HepG2 (cell line): ENCODE measurements at regions not wholly inside any gene's neighbourhood (a gene's known extent, or its start where the extent isn't known, plus 50 kb on each side); places are given as distances from the start of the nearest gene placed in this dataset.
A peak's percentile ranks its signal among the peaks of the same experiment; 100 is the strongest.

Experiments
- DPF2 ChIP-seq: sonication (generic); formaldehyde crosslinking; IDR thresholded peaks from 2 replicates; pipeline ENCODE4 v1.4.0; 2020; ENCODE audit warnings: mild to moderate bottlenecking, low read depth, missing genetic modification reagents, borderline replicate concordance
- EP300 ChIP-seq, 3 experiments: sonication (generic) in 1 of 3; formaldehyde crosslinking in 1 of 3; IDR thresholded peaks; 2 replicates each; pipeline versions ENCODE4 v1.5.1 to v1.6.1; 2011 to 2020; ENCODE audit warnings: low read depth in 2 of 3, low read length in 2 of 3, borderline replicate concordance in 1 of 3, improper control_type of control experiment in 1 of 3, mild to moderate bottlenecking in 1 of 3, missing genetic modification reagents in 1 of 3, moderate library complexity in 1 of 3
- FOXA3 ChIP-seq: IDR thresholded peaks from 2 replicates; pipeline ENCODE4 v1.6.1; 2016; ENCODE audit warnings: missing genetic modification reagents, missing compliant biosample characterization
- ISL2 ChIP-seq: sonication (generic); formaldehyde crosslinking; IDR thresholded peaks from 2 replicates; pipeline ENCODE4 v1.5.0; 2020; ENCODE audit warnings: missing genetic modification reagents
- MED1 ChIP-seq: sonication (generic); formaldehyde crosslinking; IDR thresholded peaks from 2 replicates; pipeline ENCODE4 v1.4.0; 2020; ENCODE audit warnings: missing genetic modification reagents
- MED8 ChIP-seq: sonication (generic); formaldehyde crosslinking; IDR thresholded peaks from 2 replicates; pipeline ENCODE4 v1.8.1; 2023; ENCODE audit warnings: mild to moderate bottlenecking, missing genetic modification reagents; ENCODE audit not compliant: insufficient replicate concordance
- MEIS1 ChIP-seq: sonication (generic); formaldehyde crosslinking; IDR thresholded peaks from 2 replicates; pipeline ENCODE4 v1.9.0; 2021; ENCODE audit warnings: mild to moderate bottlenecking, missing genetic modification reagents, moderate library complexity, borderline replicate concordance
- MTF2 ChIP-seq: sonication (generic); formaldehyde crosslinking; IDR thresholded peaks from 2 replicates; pipeline ENCODE4 v1.5.0; 2020; ENCODE audit warnings: missing genetic modification reagents, borderline replicate concordance
- NR2F6 ChIP-seq, 2 experiments: IDR thresholded peaks; 2 replicates each; pipeline ENCODE4 v1.6.1; 2016; ENCODE audit warnings: antibody characterized with exemption in 1 of 2, mild to moderate bottlenecking in 1 of 2
- PPARG ChIP-seq: conservative IDR thresholded peaks from 2 replicates; pipeline ENCODE4 v1.6.1; 2016; ENCODE audit warnings: missing biosample characterization, missing genetic modification reagents
- SALL1 ChIP-seq: sonication (generic); formaldehyde crosslinking; IDR thresholded peaks from 2 replicates; pipeline ENCODE4 v1.8.0; 2022; ENCODE audit warnings: mild to moderate bottlenecking, missing genetic modification reagents
- SOX13 ChIP-seq, 3 experiments: fragments of 450-650 bp in 1 of 3; sonication (generic) in 1 of 3; formaldehyde crosslinking in 1 of 3; IDR thresholded peaks in 2 of 3; conservative IDR thresholded peaks in 1 of 3; 2 replicates each; pipeline versions ENCODE4 v1.5.0 to v1.6.1; 2016 to 2020; ENCODE audit warnings: antibody characterized with exemption in 1 of 3, mild to moderate bottlenecking in 1 of 3, missing compliant biosample characterization in 1 of 3, missing genetic modification reagents in 1 of 3, moderate library complexity in 1 of 3
- ZNF367 ChIP-seq: sonication (generic); formaldehyde crosslinking; IDR thresholded peaks from 2 replicates; pipeline ENCODE4 v1.4.0; 2020; ENCODE audit warnings: missing genetic modification reagents, borderline replicate concordance
- ZNF766 ChIP-seq: sonication (generic); formaldehyde crosslinking; IDR thresholded peaks from 2 replicates; pipeline ENCODE4 v1.5.0; 2020; ENCODE audit warnings: missing genetic modification reagents, borderline replicate concordance
- TF ChIP-seq, protein P1 (sequence below): sonication (generic); formaldehyde crosslinking; IDR thresholded peaks from one replicate; pipeline ENCODE4 v1.5.1; 2020; ENCODE audit warnings: mild to moderate bottlenecking, missing genetic modification reagents; ENCODE audit errors: not compliant biosample characterization
- TF ChIP-seq, protein P2 (sequence below): sonication (generic); formaldehyde crosslinking; IDR thresholded peaks from 2 replicates; pipeline ENCODE4 v1.4.0; 2020; ENCODE audit warnings: missing genetic modification reagents

DNA sequence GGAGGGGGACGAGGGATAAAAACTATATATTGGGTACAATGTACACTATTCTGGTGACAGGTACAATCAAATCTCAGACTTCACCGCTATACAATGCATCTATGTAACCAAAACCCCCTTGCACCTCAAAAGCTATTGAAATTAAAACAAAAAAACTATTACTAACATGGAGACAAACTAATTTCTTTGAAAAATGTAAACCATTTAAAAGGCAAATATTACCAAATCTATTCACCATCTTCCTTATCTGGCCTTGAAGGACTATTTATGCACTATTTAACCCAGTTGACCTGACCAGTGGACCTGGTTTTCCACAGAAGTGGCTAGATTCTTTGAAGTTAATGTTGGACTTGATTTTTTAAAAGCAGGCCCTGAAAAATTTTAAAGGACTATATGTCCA, 212.3 kb upstream of the RPS6KA3 start (continued):
- TF ChIP-seq EP300 (IDR thresholded peaks at IDR 0.05; ENCODE audit: low read depth in 2 of 2, low read length in 2 of 2): peak in 1 of 2 experiments; percentile 97; a peak in 2 of 4 replicates
- TF ChIP-seq EP300 (CRISPR knock-in tag; IDR thresholded peaks at IDR 0.05; ENCODE audit: borderline replicate concordance): peak; percentile 58; the same call in 1 of the 2 replicates
- TF ChIP-seq MED8 (CRISPR knock-in tag): peak; percentile 55
- 0 out of 2 replicates have a peak, but pooled peaks have one; percentile 30 for TF ChIP-seq PPARG (CRISPR knock-in tag)
- TF ChIP-seq, protein P1, sequence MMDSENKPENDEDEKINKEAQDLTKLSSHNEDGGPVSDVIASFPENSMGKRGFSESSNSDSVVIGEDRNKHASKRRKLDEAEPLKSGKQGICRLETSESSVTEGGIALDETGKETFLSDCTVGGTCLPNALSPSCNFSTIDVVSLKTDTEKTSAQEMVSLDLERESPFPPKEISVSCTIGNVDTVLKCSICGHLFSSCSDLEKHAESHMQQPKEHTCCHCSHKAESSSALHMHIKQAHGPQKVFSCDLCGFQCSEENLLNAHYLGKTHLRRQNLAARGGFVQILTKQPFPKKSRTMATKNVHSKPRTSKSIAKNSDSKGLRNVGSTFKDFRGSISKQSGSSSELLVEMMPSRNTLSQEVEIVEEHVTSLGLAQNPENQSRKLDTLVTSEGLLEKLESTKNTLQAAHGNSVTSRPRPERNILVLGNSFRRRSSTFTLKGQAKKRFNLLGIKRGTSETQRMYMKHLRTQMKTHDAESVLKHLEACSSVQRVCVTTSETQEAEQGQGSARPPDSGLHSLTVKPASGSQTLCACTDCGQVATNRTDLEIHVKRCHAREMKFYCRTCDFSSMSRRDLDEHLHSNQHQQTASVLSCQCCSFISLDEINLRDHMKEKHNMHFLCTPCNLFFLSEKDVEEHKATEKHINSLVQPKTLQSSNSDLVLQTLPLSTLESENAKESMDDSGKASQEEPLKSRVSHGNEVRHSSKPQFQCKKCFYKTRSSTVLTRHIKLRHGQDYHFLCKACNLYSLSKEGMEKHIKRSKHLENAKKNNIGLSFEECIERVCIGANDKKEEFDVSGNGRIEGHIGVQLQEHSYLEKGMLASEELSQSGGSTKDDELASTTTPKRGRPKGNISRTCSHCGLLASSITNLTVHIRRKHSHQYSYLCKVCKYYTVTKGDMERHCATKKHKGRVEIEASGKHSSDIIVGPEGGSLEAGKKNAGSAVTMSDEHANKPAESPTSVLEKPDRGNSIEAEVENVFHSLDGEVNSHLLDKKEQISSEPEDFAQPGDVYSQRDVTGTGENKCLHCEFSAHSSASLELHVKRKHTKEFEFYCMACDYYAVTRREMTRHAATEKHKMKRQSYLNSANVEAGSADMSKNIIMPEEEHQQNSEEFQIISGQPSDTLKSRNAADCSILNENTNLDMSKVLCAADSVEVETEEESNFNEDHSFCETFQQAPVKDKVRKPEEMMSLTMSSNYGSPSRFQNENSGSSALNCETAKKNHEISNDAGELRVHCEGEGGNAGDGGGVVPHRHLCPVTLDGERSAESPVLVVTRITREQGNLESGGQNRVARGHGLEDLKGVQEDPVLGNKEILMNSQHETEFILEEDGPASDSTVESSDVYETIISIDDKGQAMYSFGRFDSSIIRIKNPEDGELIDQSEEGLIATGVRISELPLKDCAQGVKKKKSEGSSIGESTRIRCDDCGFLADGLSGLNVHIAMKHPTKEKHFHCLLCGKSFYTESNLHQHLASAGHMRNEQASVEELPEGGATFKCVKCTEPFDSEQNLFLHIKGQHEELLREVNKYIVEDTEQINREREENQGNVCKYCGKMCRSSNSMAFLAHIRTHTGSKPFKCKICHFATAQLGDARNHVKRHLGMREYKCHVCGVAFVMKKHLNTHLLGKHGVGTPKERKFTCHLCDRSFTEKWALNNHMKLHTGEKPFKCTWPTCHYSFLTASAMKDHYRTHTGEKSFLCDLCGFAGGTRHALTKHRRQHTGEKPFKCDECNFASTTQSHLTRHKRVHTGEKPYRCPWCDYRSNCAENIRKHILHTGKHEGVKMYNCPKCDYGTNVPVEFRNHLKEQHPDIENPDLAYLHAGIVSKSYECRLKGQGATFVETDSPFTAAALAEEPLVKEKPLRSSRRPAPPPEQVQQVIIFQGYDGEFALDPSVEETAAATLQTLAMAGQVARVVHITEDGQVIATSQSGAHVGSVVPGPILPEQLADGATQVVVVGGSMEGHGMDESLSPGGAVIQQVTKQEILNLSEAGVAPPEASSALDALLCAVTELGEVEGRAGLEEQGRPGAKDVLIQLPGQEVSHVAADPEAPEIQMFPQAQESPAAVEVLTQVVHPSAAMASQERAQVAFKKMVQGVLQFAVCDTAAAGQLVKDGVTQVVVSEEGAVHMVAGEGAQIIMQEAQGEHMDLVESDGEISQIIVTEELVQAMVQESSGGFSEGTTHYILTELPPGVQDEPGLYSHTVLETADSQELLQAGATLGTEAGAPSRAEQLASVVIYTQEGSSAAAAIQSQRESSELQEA (CRISPR knock-in tag): no peak
- TF ChIP-seq SOX13 (IDR thresholded peaks at IDR 0.05): peak; percentile 55; the same call in 1 of the 2 replicates
- peak in 1 of 2 experiments; percentile 82; a peak in 2 of 4 replicates for TF ChIP-seq SOX13 (CRISPR knock-in tag; conservative IDR thresholded peaks at IDR 0.05 in 1 of 2, IDR thresholded peaks at IDR 0.05 in 1 of 2)
- TF ChIP-seq FOXA3 (CRISPR knock-in tag): peak; percentile 66
- peak; percentile 19; the same call in 1 of the 2 replicates for TF ChIP-seq SALL1
- no peak for TF ChIP-seq MEIS1 (CRISPR knock-in tag)
- 0 out of 2 replicates have a peak, but pooled peaks have one; percentile 23 for TF ChIP-seq DPF2
- TF ChIP-seq ISL2 (CRISPR knock-in tag): peak; percentile 92
- no peak for TF ChIP-seq MTF2 (CRISPR knock-in tag)
- peak; percentile 89 for TF ChIP-seq MED1
- TF ChIP-seq NR2F6 (IDR thresholded peaks at IDR 0.05): peak; percentile 86
- peak; percentile 68 for TF ChIP-seq NR2F6 (CRISPR knock-in tag; IDR thresholded peaks at IDR 0.05)
- no peak for TF ChIP-seq ZNF766
- TF ChIP-seq ZNF367 (CRISPR knock-in tag): no peak
- TF ChIP-seq, protein P2, sequence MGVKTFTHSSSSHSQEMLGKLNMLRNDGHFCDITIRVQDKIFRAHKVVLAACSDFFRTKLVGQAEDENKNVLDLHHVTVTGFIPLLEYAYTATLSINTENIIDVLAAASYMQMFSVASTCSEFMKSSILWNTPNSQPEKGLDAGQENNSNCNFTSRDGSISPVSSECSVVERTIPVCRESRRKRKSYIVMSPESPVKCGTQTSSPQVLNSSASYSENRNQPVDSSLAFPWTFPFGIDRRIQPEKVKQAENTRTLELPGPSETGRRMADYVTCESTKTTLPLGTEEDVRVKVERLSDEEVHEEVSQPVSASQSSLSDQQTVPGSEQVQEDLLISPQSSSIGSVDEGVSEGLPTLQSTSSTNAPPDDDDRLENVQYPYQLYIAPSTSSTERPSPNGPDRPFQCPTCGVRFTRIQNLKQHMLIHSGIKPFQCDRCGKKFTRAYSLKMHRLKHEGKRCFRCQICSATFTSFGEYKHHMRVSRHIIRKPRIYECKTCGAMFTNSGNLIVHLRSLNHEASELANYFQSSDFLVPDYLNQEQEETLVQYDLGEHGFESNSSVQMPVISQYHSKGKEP: no peak
